ENCODE measurements at regions not wholly inside any gene's neighbourhood (a gene's known extent, or its start where the extent isn't known, plus 50 kb on each side); places are given as distances from the start of the nearest gene placed in this dataset.

GRCh38 chr4:147327322-147327721, 153.6 kb upstream of the EDNRA start:
- 91% methylated on average over 2 of the region's 2 CpGs for WGBS
- no peak overlapping the region for H3K27ac ChIP-seq

GRCh38 chr4:147328189-147328588, 152.7 kb upstream of the EDNRA start:
- no peaks in the 10 kb centered on the region for H3K4me1 ChIP-seq (replicated peaks)
- 95% methylated on average over 2 of the region's 2 CpGs for WGBS
- H3K27ac ChIP-seq: no peak overlapping the region
- H3K4me3 ChIP-seq: no peak overlapping the region
- no peak for DNase-seq (ENCODE audit: low spot score)
- TF ChIP-seq POLR2A (IDR thresholded peaks at IDR 0.05): no peak
- no peak for TF ChIP-seq POLR2AphosphoS5 (IDR thresholded peaks at IDR 0.05)
- intact Hi-C loops (cut with DNase I): no loop called here
- H3K9me3 ChIP-seq: no peaks in the 10 kb centered on the region
- no peaks in the 10 kb centered on the region for H3K27me3 ChIP-seq (replicated peaks; ENCODE audit: insufficient read depth)
- no peaks in the 10 kb centered on the region for H3K36me3 ChIP-seq

More at GRCh38 chr4:147327322-147327721, 153.6 kb upstream of the EDNRA start:
- H3K27me3 ChIP-seq (replicated peaks; ENCODE audit: insufficient read depth): no peaks in the 10 kb centered on the region
- TF ChIP-seq CTCF (IDR thresholded peaks at IDR 0.05): no peak
- TF ChIP-seq POLR2AphosphoS5 (IDR thresholded peaks at IDR 0.05): no peak
- TF ChIP-seq POLR2A (IDR thresholded peaks at IDR 0.05): no peak
- H3K36me3 ChIP-seq: no peaks in the 10 kb centered on the region
- H3K9me3 ChIP-seq: no peaks in the 10 kb centered on the region
- no peak overlapping the region for H3K4me3 ChIP-seq
- no peaks in the 10 kb centered on the region for H3K4me1 ChIP-seq (replicated peaks)
- no peak for DNase-seq (ENCODE audit: low spot score)
- intact Hi-C loops (cut with DNase I): no loop called here

GRCh38 chr4:147328756-147329446, 152.0 kb upstream of the EDNRA start:
- Histone ChIP-seq H3K9me3 (no peaks in the 10 kb centered on the region), H3K4me3 (no peak overlapping the region), H3K27me3 (replicated peaks; ENCODE audit: insufficient read depth) (no peaks in the 10 kb centered on the region), H3K27ac (no peak overlapping the region), H3K4me1 (replicated peaks) (no peaks in the 10 kb centered on the region), H3K36me3 (no peaks in the 10 kb centered on the region)
- intact Hi-C loops (cut with DNase I): no loop called here
- 83% methylated on average over 8 of the region's 8 CpGs for WGBS
- DNase-seq (ENCODE audit: low spot score): no peak
- TF ChIP-seq CTCF (IDR thresholded peaks at IDR 0.05): no peak
- TF ChIP-seq POLR2AphosphoS5 (IDR thresholded peaks at IDR 0.05): no peak
- no peak for TF ChIP-seq POLR2A (IDR thresholded peaks at IDR 0.05)

- TF ChIP-seq POLR2AphosphoS5 (IDR thresholded peaks at IDR 0.05): no peak
- TF ChIP-seq CTCF (IDR thresholded peaks at IDR 0.05): no peak
- no peak for TF ChIP-seq POLR2A (IDR thresholded peaks at IDR 0.05)
- Histone ChIP-seq H3K36me3 (no peaks in the 10 kb centered on the region), H3K27ac (no peak overlapping the region), H3K9me3 (no peaks in the 10 kb centered on the region), H3K4me1 (replicated peaks) (no peaks in the 10 kb centered on the region), H3K4me3 (no peak overlapping the region), H3K27me3 (replicated peaks; ENCODE audit: insufficient read depth) (no peaks in the 10 kb centered on the region)
- no peak for DNase-seq (ENCODE audit: low spot score)
- 67% methylated on average over 1 of the region's 1 CpG for WGBS
- intact Hi-C loops (cut with DNase I): no loop called here
Measured at GRCh38 chr4:147332091-147332490, 148.8 kb upstream of the EDNRA start.

- TF ChIP-seq CTCF (IDR thresholded peaks at IDR 0.05) (no peak), POLR2A (IDR thresholded peaks at IDR 0.05) (no peak)
- no peak for DNase-seq (ENCODE audit: low spot score)
- H3K27ac ChIP-seq: no peak overlapping the region
- H3K36me3 ChIP-seq: no peaks in the 10 kb centered on the region
- no peaks in the 10 kb centered on the region for H3K9me3 ChIP-seq
- 27% methylated on average over 1 of the region's 1 CpG for WGBS
- H3K4me3 ChIP-seq: no peak overlapping the region
- intact Hi-C loops (cut with DNase I): no loop called here
- no peaks in the 10 kb centered on the region for H3K4me1 ChIP-seq (replicated peaks)
- H3K27me3 ChIP-seq (replicated peaks; ENCODE audit: insufficient read depth): no peaks in the 10 kb centered on the region
Measured at GRCh38 chr4:147334478-147334877, 146.4 kb upstream of the EDNRA start.

Measured in prostate gland (tissue), 2 donors.